B cell (primary cell): ENCODE measurements at regions not wholly inside any gene's neighbourhood (a gene's known extent, or its start where the extent isn't known, plus 50 kb on each side); places are given as distances from the start of the nearest gene placed in this dataset.

Experiments used
- CTCF ChIP-seq: fragments of 200-600 bp; IDR thresholded peaks from one replicate; pipeline ENCODE4 v1.8.0; 2022; ENCODE audit warnings: antibody characterized with exemption, mild to moderate bottlenecking
- EZH2 ChIP-seq: IDR thresholded peaks from 2 replicates; pipeline ENCODE4 v1.6.1; 2012; ENCODE audit warnings: borderline replicate concordance, low read depth, mild to moderate bottlenecking, moderate library complexity, low read length; ENCODE audit not compliant: insufficient read depth, poor library complexity, severe bottlenecking

- TF ChIP-seq CTCF (no peak), EZH2 (no peak)
Measured at GRCh38 chr2:40915651-40916050, 463.8 kb upstream of the SLC8A1 start.
